Erythroblast (primary cell): ENCODE measurements at regions not wholly inside any gene's neighbourhood (a gene's known extent, or its start where the extent isn't known, plus 50 kb on each side); places are given as distances from the start of the nearest gene placed in this dataset.

Source experiments
- GATA1 ChIP-seq: IDR thresholded peaks from 2 replicates; pipeline ENCODE4 v1.6.1; 2011; ENCODE audit warnings: low read depth, mild to moderate bottlenecking, control low read depth, low read length, moderate library complexity
- POLR2A ChIP-seq: IDR thresholded peaks from 2 replicates; pipeline ENCODE4 v1.6.1; 2011; ENCODE audit warnings: mild to moderate bottlenecking, low read length

GRCh38 chr2:180184506-180184905 is 177.4 kb upstream of the CWC22 start:
- no peak for TF ChIP-seq POLR2A
- no peak for TF ChIP-seq GATA1
